ENCODE measurements at regions not wholly inside any gene's neighbourhood (a gene's known extent, or its start where the extent isn't known, plus 50 kb on each side); places are given as distances from the start of the nearest gene placed in this dataset.
"Not testable (repeated sequence)": the region's sequence is repeated elsewhere in the genome, so short reads cannot be mapped to it uniquely, and the experiment has no call there.

GRCh38 chr3:177452831-177453450, 255.7 kb upstream of the TBL1XR1 start:
- POLR2A ChIA-PET = no interaction called here
- CTCF ChIA-PET = no interaction called here
- Mint-ChIP-seq H3K36me3 (no peaks in the 10 kb centered on the region), H3K27me3 (ENCODE audit: low read depth) (no peaks in the 10 kb centered on the region), H3K9me3 (peaks cover 3% of the 10 kb centered on the region), H3K4me3 (no peak overlapping the region), H3K27ac (no peak overlapping the region), H3K4me1 (peaks cover 11% of the 10 kb centered on the region)
- DNase-seq (ENCODE audit: low spot score) = no peak
- ATAC-seq = no peak
- TF ChIP-seq ZBTB21 (CRISPR knock-in tag; IDR thresholded peaks at IDR 0.05; ENCODE audit: borderline replicate concordance) = no peak
- no peak for TF ChIP-seq IRF2 (CRISPR knock-in tag; IDR thresholded peaks at IDR 0.05; ENCODE audit: borderline replicate concordance, low read depth)
- TF ChIP-seq ZNF317 (CRISPR knock-in tag; IDR thresholded peaks at IDR 0.05; ENCODE audit: borderline replicate concordance, low read depth) = no peak
- TF ChIP-seq GRHL2 (CRISPR knock-in tag; IDR thresholded peaks at IDR 0.05; ENCODE audit: insufficient replicate concordance, severe bottlenecking) = no peak
- no peak for TF ChIP-seq E2F4 (CRISPR knock-in tag; IDR thresholded peaks at IDR 0.05; ENCODE audit: borderline replicate concordance, low read depth)
- TF ChIP-seq ZNF138 (CRISPR knock-in tag; conservative IDR thresholded peaks at IDR 0.05) = no peak
- no peak for TF ChIP-seq ZNF396 (CRISPR knock-in tag; IDR thresholded peaks at IDR 0.05; ENCODE audit: borderline replicate concordance)
- no peak for TF ChIP-seq GABPB1 (CRISPR knock-in tag; IDR thresholded peaks at IDR 0.05)

- Mint-ChIP-seq H3K36me3 (no peaks in the 10 kb centered on the region), H3K4me3 (no peak overlapping the region), H3K27me3 (ENCODE audit: low read depth) (no peaks in the 10 kb centered on the region), H3K9me3 (peaks cover 3% of the 10 kb centered on the region), H3K27ac (no peak overlapping the region), H3K4me1 (peaks cover 9% of the 10 kb centered on the region)
- TF ChIP-seq FOXJ3 (CRISPR knock-in tag; IDR thresholded peaks at IDR 0.05; ENCODE audit: borderline replicate concordance) = no peak
- no peak for TF ChIP-seq NFE2L1 (CRISPR knock-in tag; IDR thresholded peaks at IDR 0.05)
- no peak for TF ChIP-seq NR2C2 (CRISPR knock-in tag; IDR thresholded peaks at IDR 0.05)
- no peak for TF ChIP-seq ZNF423 (CRISPR knock-in tag; IDR thresholded peaks at IDR 0.05)
- no peak for TF ChIP-seq CREB1 (CRISPR knock-in tag; IDR thresholded peaks at IDR 0.05)
- no peak for TF ChIP-seq ERG (CRISPR knock-in tag; IDR thresholded peaks at IDR 0.05)
- TF ChIP-seq MXD4 (CRISPR knock-in tag; IDR thresholded peaks at IDR 0.05; ENCODE audit: borderline replicate concordance) = no peak
- no peak for TF ChIP-seq FOXP1 (CRISPR knock-in tag; IDR thresholded peaks at IDR 0.05; ENCODE audit: borderline replicate concordance)
- no peak for TF ChIP-seq SP1 (CRISPR knock-in tag; conservative IDR thresholded peaks at IDR 0.05)
- TF ChIP-seq ESRRA (CRISPR knock-in tag; IDR thresholded peaks at IDR 0.05; ENCODE audit: borderline replicate concordance) = no peak
- no peak for TF ChIP-seq ATF3 (CRISPR knock-in tag; conservative IDR thresholded peaks at IDR 0.05)
- TF ChIP-seq ZNF263 (CRISPR knock-in tag; IDR thresholded peaks at IDR 0.05; ENCODE audit: low read depth) = no peak
- TF ChIP-seq TEAD4 (CRISPR knock-in tag; IDR thresholded peaks at IDR 0.05) = no peak
- no peak for TF ChIP-seq ZBTB43 (CRISPR knock-in tag; IDR thresholded peaks at IDR 0.05)
- ATAC-seq = no peak
- POLR2A ChIA-PET = no interaction called here
- no peak for DNase-seq (ENCODE audit: low spot score)
- CTCF ChIA-PET = no interaction called here
Observed at GRCh38 chr3:177453451-177453844, 256.2 kb upstream of the TBL1XR1 start.

- H3K27ac Mint-ChIP-seq; CTCF ChIA-PET; H3K4me3 Mint-ChIP-seq; H3K36me3 Mint-ChIP-seq; ATAC-seq; H3K27me3 Mint-ChIP-seq (ENCODE audit: low read depth); H3K9me3 Mint-ChIP-seq; DNase-seq (ENCODE audit: low spot score); H3K4me1 Mint-ChIP-seq; POLR2A ChIA-PET: not testable (repeated sequence)
Observed at GRCh38 chr3:177457204-177457603, 259.9 kb upstream of the TBL1XR1 start.
